ENCODE measurements at regions not wholly inside any gene's neighbourhood (a gene's known extent, or its start where the extent isn't known, plus 50 kb on each side); places are given as distances from the start of the nearest gene placed in this dataset.

DNA sequence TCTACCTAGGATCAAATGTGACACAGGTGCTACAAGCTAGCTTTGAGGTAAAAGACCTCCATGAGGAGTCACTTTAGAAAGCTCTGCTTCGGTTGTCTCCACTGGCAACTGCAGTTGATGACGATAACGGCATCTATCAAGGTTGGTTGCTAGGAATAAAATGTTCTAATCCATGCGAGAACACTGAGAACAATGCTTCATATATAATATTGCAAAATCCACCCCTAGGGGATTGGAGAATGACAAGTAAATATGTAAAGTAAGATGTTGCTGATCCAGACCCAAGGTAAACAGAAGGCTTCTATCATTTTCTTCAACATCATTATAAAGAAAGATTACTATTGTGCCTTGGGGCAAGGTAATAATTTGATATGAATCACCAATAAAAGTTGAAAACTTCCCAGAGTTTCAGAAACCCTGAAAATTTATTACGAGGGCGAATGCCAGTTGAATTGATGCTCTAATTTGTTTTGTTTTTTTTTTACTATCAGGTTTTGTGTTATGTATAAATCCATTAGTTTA, 1003.4 kb downstream of the CDH18 start:
- TF ChIP-seq, protein P1, sequence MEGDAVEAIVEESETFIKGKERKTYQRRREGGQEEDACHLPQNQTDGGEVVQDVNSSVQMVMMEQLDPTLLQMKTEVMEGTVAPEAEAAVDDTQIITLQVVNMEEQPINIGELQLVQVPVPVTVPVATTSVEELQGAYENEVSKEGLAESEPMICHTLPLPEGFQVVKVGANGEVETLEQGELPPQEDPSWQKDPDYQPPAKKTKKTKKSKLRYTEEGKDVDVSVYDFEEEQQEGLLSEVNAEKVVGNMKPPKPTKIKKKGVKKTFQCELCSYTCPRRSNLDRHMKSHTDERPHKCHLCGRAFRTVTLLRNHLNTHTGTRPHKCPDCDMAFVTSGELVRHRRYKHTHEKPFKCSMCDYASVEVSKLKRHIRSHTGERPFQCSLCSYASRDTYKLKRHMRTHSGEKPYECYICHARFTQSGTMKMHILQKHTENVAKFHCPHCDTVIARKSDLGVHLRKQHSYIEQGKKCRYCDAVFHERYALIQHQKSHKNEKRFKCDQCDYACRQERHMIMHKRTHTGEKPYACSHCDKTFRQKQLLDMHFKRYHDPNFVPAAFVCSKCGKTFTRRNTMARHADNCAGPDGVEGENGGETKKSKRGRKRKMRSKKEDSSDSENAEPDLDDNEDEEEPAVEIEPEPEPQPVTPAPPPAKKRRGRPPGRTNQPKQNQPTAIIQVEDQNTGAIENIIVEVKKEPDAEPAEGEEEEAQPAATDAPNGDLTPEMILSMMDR (IDR thresholded peaks at IDR 0.05), result no peak
- no peak for TF ChIP-seq SIN3A (IDR thresholded peaks at IDR 0.05; ENCODE audit: borderline replicate concordance, insufficient read depth, low read depth, low read length)
- TF ChIP-seq POLR2AphosphoS5 (IDR thresholded peaks at IDR 0.05; ENCODE audit: low read depth, low read length), result no peak
- TF ChIP-seq, protein P2, sequence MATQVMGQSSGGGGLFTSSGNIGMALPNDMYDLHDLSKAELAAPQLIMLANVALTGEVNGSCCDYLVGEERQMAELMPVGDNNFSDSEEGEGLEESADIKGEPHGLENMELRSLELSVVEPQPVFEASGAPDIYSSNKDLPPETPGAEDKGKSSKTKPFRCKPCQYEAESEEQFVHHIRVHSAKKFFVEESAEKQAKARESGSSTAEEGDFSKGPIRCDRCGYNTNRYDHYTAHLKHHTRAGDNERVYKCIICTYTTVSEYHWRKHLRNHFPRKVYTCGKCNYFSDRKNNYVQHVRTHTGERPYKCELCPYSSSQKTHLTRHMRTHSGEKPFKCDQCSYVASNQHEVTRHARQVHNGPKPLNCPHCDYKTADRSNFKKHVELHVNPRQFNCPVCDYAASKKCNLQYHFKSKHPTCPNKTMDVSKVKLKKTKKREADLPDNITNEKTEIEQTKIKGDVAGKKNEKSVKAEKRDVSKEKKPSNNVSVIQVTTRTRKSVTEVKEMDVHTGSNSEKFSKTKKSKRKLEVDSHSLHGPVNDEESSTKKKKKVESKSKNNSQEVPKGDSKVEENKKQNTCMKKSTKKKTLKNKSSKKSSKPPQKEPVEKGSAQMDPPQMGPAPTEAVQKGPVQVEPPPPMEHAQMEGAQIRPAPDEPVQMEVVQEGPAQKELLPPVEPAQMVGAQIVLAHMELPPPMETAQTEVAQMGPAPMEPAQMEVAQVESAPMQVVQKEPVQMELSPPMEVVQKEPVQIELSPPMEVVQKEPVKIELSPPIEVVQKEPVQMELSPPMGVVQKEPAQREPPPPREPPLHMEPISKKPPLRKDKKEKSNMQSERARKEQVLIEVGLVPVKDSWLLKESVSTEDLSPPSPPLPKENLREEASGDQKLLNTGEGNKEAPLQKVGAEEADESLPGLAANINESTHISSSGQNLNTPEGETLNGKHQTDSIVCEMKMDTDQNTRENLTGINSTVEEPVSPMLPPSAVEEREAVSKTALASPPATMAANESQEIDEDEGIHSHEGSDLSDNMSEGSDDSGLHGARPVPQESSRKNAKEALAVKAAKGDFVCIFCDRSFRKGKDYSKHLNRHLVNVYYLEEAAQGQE (IDR thresholded peaks at IDR 0.05; ENCODE audit: insufficient read depth in 1 of 2, low read depth in 2 of 2, low read length in 1 of 2), result no peak
- no peak for TF ChIP-seq TCF7L2 (IDR thresholded peaks at IDR 0.05; ENCODE audit: low read depth, low read length)
